KG1 (cell line): ENCODE measurements at regions not wholly inside any gene's neighbourhood (a gene's known extent, or its start where the extent isn't known, plus 50 kb on each side); places are given as distances from the start of the nearest gene placed in this dataset.

Source experiments
- DNase-seq: peaks from one replicate; lab custom pipeline; 2025; lab: John Stamatoyannopoulos, UW

- no peak for DNase-seq
Observed at GRCh38 chr4:81627590-81627989, 155.9 kb upstream of the RASGEF1B start.

- DNase-seq = no peak
Observed at GRCh38 chr4:81626851-81627250, 155.1 kb upstream of the RASGEF1B start.

- no peak for DNase-seq
Observed at GRCh38 chr4:81625422-81626417, 154.0 kb upstream of the RASGEF1B start.

GRCh38 chr4:81623434-81623833 lies 151.7 kb upstream of the RASGEF1B start:
- DNase-seq = no peak

GRCh38 chr4:81622474-81623184 lies 150.9 kb upstream of the RASGEF1B start:
- DNase-seq = no peak

- DNase-seq = no peak
Observed at GRCh38 chr4:81622028-81622427, 150.3 kb upstream of the RASGEF1B start.

- no peak for DNase-seq
Observed at GRCh38 chr4:81621490-81621889, 149.8 kb upstream of the RASGEF1B start.

- no peak for DNase-seq
Observed at GRCh38 chr4:81620442-81620841, 148.7 kb upstream of the RASGEF1B start.

- no peak for DNase-seq
Observed at GRCh38 chr4:81617545-81617944, 145.8 kb upstream of the RASGEF1B start.

- no peak for DNase-seq
Observed at GRCh38 chr4:81611221-81611620, 139.5 kb upstream of the RASGEF1B start.

- DNase-seq = no peak
Observed at GRCh38 chr4:81609844-81610243, 138.1 kb upstream of the RASGEF1B start.

- DNase-seq = no peak
Observed at GRCh38 chr4:81607950-81608349, 136.2 kb upstream of the RASGEF1B start.

GRCh38 chr4:81606801-81607501 lies 135.2 kb upstream of the RASGEF1B start:
- peak; percentile 26 for DNase-seq

GRCh38 chr4:81606166-81606565 lies 134.5 kb upstream of the RASGEF1B start:
- no peak for DNase-seq

- DNase-seq = no peak
Observed at GRCh38 chr4:81605271-81605670, 133.6 kb upstream of the RASGEF1B start.

GRCh38 chr4:81604683-81605218 lies 133.0 kb upstream of the RASGEF1B start:
- DNase-seq = no peak

GRCh38 chr4:81602854-81603253 lies 131.1 kb upstream of the RASGEF1B start:
- DNase-seq = no peak

- DNase-seq = no peak
Observed at GRCh38 chr4:81601358-81601694, 129.6 kb upstream of the RASGEF1B start.

- no peak for DNase-seq
Observed at GRCh38 chr4:81600520-81601357, 129.0 kb upstream of the RASGEF1B start.

GRCh38 chr4:81599742-81600380 lies 128.2 kb upstream of the RASGEF1B start:
- DNase-seq = no peak
